OCI-LY3 (cell line): ENCODE measurements at regions not wholly inside any gene's neighbourhood (a gene's known extent, or its start where the extent isn't known, plus 50 kb on each side); places are given as distances from the start of the nearest gene placed in this dataset.

Source experiments
- EZH2phosphoT487 ChIP-seq: fragments of 200-600 bp; shearing (Covaris generic); IDR thresholded peaks from 2 replicates; pipeline ENCODE4 v1.6.1; 2018; ENCODE audit warnings: antibody characterized with exemption, mixed run types, low read depth
- TF ChIP-seq, protein P1 (sequence below): fragments of 200-600, 300-600 bp; sonication (generic); IDR thresholded peaks from 2 replicates; pipeline ENCODE4 v1.5.1; 2014; ENCODE audit warnings: antibody characterized with exemption, low read length, low read depth

GRCh38 chr21:35156293-35157278 is 107.5 kb upstream of the RUNX1 start:
- TF ChIP-seq, protein P1, sequence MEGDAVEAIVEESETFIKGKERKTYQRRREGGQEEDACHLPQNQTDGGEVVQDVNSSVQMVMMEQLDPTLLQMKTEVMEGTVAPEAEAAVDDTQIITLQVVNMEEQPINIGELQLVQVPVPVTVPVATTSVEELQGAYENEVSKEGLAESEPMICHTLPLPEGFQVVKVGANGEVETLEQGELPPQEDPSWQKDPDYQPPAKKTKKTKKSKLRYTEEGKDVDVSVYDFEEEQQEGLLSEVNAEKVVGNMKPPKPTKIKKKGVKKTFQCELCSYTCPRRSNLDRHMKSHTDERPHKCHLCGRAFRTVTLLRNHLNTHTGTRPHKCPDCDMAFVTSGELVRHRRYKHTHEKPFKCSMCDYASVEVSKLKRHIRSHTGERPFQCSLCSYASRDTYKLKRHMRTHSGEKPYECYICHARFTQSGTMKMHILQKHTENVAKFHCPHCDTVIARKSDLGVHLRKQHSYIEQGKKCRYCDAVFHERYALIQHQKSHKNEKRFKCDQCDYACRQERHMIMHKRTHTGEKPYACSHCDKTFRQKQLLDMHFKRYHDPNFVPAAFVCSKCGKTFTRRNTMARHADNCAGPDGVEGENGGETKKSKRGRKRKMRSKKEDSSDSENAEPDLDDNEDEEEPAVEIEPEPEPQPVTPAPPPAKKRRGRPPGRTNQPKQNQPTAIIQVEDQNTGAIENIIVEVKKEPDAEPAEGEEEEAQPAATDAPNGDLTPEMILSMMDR: no peak
- TF ChIP-seq EZH2phosphoT487: no peak
